SU-DHL-6 (cell line): ENCODE measurements at regions not wholly inside any gene's neighbourhood (a gene's known extent, or its start where the extent isn't known, plus 50 kb on each side); places are given as distances from the start of the nearest gene placed in this dataset.

Source experiments
- H2AFZ ChIP-seq: fragments of 200-600 bp; sonication (generic); 2 replicates; pipeline ENCODE4 v1.6.1; 2014; ENCODE audit warnings: low read depth, mild to moderate bottlenecking, moderate library complexity, mixed read lengths, antibody characterized with exemption, low read length; ENCODE audit not compliant: severe bottlenecking
- H3F3A ChIP-seq: fragments of 200-600 bp; shearing (Covaris generic); 2 replicates; pipeline ENCODE4 v1.6.0; 2016; ENCODE audit warnings: antibody characterized with exemption, mild to moderate bottlenecking; ENCODE audit not compliant: insufficient read depth
- H3K27ac ChIP-seq: fragments of 200-600 bp; sonication (generic); 2 replicates; pipeline ENCODE4 v1.5.1; 2016; ENCODE audit warnings: low read depth, mild to moderate bottlenecking, low read length, moderate library complexity, mixed read lengths
- H3K27me3 ChIP-seq: fragments of 200-600 bp; sonication (generic), shearing (Covaris generic); 2 replicates; pipeline ENCODE4 v1.6.0; 2014; ENCODE audit warnings: mild to moderate bottlenecking, low read length
- H3K36me3 ChIP-seq: fragments of 200-600 bp; sonication (generic); 2 replicates; pipeline ENCODE4 v1.6.1; 2014; ENCODE audit warnings: mild to moderate bottlenecking, low read length, mixed read lengths
- H3K4me2 ChIP-seq: fragments of 300-600, 200-600 bp; shearing (Covaris generic), sonication (generic); 2 replicates; pipeline ENCODE4 v1.6.0; 2014; ENCODE audit warnings: low read length, low read depth, mild to moderate bottlenecking; ENCODE audit not compliant: poor library complexity, severe bottlenecking
- H3K4me3 ChIP-seq: fragments of 200-600 bp; sonication (generic); 2 replicates; pipeline ENCODE4 v1.5.1; 2014; ENCODE audit warnings: antibody characterized with exemption, low read length, mild to moderate bottlenecking, mixed read lengths; ENCODE audit not compliant: insufficient read depth, poor library complexity, severe bottlenecking
- H3K79me2 ChIP-seq: fragments of 200-600 bp; sonication (generic); 2 replicates; pipeline ENCODE4 v1.6.1; 2014; ENCODE audit warnings: mild to moderate bottlenecking, low read length, moderate library complexity; ENCODE audit not compliant: insufficient read depth
- H3K9ac ChIP-seq: fragments of 200-600 bp; sonication (generic); 2 replicates; pipeline ENCODE4 v1.7.0; 2014; ENCODE audit warnings: mild to moderate bottlenecking, low read length
- H3K9me2 ChIP-seq: fragments of 200-600 bp; sonication (generic); replicated peaks from 2 replicates; pipeline ENCODE4 v1.6.1; 2014; ENCODE audit warnings: low read length; ENCODE audit not compliant: insufficient read depth
- H3K9me3 ChIP-seq: fragments of 200-600 bp; sonication (generic); 2 replicates; pipeline ENCODE4 v1.6.1; 2014; ENCODE audit warnings: low read length, mixed read lengths; ENCODE audit not compliant: insufficient read depth
- H4K20me1 ChIP-seq: fragments of 200-600 bp; sonication (generic); 2 replicates; pipeline ENCODE4 v1.6.1; 2014; ENCODE audit warnings: low read depth, mild to moderate bottlenecking, antibody characterized with exemption, low read length, moderate library complexity, mixed read lengths
- CTCF ChIP-seq: fragments of 200-600 bp; sonication (generic); IDR thresholded peaks from one replicate; pipeline ENCODE4 v1.5.1; 2017; ENCODE audit warnings: antibody characterized with exemption, mild to moderate bottlenecking, low read length, moderate library complexity; ENCODE audit not compliant: insufficient read depth, poor library complexity, severe bottlenecking
- EZH2phosphoT487 ChIP-seq: fragments of 200-600 bp; sonication (generic), shearing (Covaris generic); conservative IDR thresholded peaks from 2 replicates; pipeline ENCODE4 v1.6.1; 2018; ENCODE audit warnings: mild to moderate bottlenecking, antibody characterized with exemption, low read length, moderate library complexity, mixed read lengths

- H3K27ac ChIP-seq = no peak overlapping the region
- no peak overlapping the region for H3K4me3 ChIP-seq
- H3F3A ChIP-seq = no peaks in the 10 kb centered on the region
- H3K9me3 ChIP-seq = no peaks in the 10 kb centered on the region
- H3K79me2 ChIP-seq = no peaks in the 10 kb centered on the region
- H4K20me1 ChIP-seq = no peaks in the 10 kb centered on the region
- H3K4me2 ChIP-seq = no peak overlapping the region
- no peaks in the 10 kb centered on the region for H3K36me3 ChIP-seq
- TF ChIP-seq EZH2phosphoT487 (no peak), CTCF (no peak)
- H2AFZ ChIP-seq = no peak overlapping the region
- H3K9ac ChIP-seq = no peak overlapping the region
- H3K27me3 ChIP-seq = no peaks in the 10 kb centered on the region
- no peaks in the 10 kb centered on the region for H3K9me2 ChIP-seq
These were observed 64.4 kb upstream of the NHSL1 start for GRCh38 chr6:138563650-138564049.

- Histone ChIP-seq H3F3A (no peaks in the 10 kb centered on the region), H3K36me3 (no peaks in the 10 kb centered on the region), H3K4me3 (no peak overlapping the region), H3K79me2 (no peaks in the 10 kb centered on the region), H3K27ac (no peak overlapping the region), H3K4me2 (no peak overlapping the region), H4K20me1 (no peaks in the 10 kb centered on the region), H3K9me2 (no peaks in the 10 kb centered on the region), H3K9ac (no peak overlapping the region), H3K27me3 (no peaks in the 10 kb centered on the region), H2AFZ (no peak overlapping the region), H3K9me3 (no peaks in the 10 kb centered on the region)
- TF ChIP-seq EZH2phosphoT487 = no peak
- TF ChIP-seq CTCF = no peak
These were observed 65.0 kb upstream of the NHSL1 start for GRCh38 chr6:138564170-138564721.

- no peaks in the 10 kb centered on the region for H3K9me2 ChIP-seq
These were observed 67.8 kb upstream of the NHSL1 start for GRCh38 chr6:138567052-138567451.

More at GRCh38 chr6:138567052-138567451, 67.8 kb upstream of the NHSL1 start:
- TF ChIP-seq CTCF (no peak), EZH2phosphoT487 (no peak)
- no peak overlapping the region for H2AFZ ChIP-seq
- H3F3A ChIP-seq = no peaks in the 10 kb centered on the region
- no peak overlapping the region for H3K9ac ChIP-seq
- no peak overlapping the region for H3K27ac ChIP-seq
- no peaks in the 10 kb centered on the region for H4K20me1 ChIP-seq
- H3K9me3 ChIP-seq = no peaks in the 10 kb centered on the region
- no peak overlapping the region for H3K4me2 ChIP-seq
- H3K4me3 ChIP-seq = no peak overlapping the region
- no peaks in the 10 kb centered on the region for H3K27me3 ChIP-seq
- H3K79me2 ChIP-seq = no peaks in the 10 kb centered on the region
- no peaks in the 10 kb centered on the region for H3K36me3 ChIP-seq
